ENCODE measurements at regions not wholly inside any gene's neighbourhood (a gene's known extent, or its start where the extent isn't known, plus 50 kb on each side); places are given as distances from the start of the nearest gene placed in this dataset.

- Histone ChIP-seq H3K4me1 (ENCODE audit: control insufficient read depth, extremely low read depth, insufficient read depth, low read length) (peaks cover 26% of the 10 kb centered on the region), H3K79me2 (ENCODE audit: control insufficient read depth, insufficient read depth, low read length) (no peaks in the 10 kb centered on the region), H3K9me3 (replicated peaks; ENCODE audit: control insufficient read depth, insufficient read depth, low read length) (no peaks in the 10 kb centered on the region), H3K4me3 (replicated peaks in 1 of 3; ENCODE audit: insufficient read depth in 1 of 3, low read depth in 1 of 3, low read length in 3 of 3) (no peak overlapping the region), H3K9me1 (replicated peaks; ENCODE audit: control insufficient read depth, extremely low read depth, insufficient read depth, low read length) (no peaks in the 10 kb centered on the region), H3K4me2 (ENCODE audit: insufficient read depth, low read length) (no peak overlapping the region), H4K20me1 (replicated peaks; ENCODE audit: control insufficient read depth, extremely low read depth, insufficient read depth, low read length) (no peaks in the 10 kb centered on the region), H2AFZ (ENCODE audit: low read depth, low read length) (no peak overlapping the region), H3K27me3 (ENCODE audit: control insufficient read depth in 2 of 2, insufficient read depth in 2 of 2, low read length in 2 of 2) (no peaks in the 10 kb centered on the region), H3K27ac (ENCODE audit: insufficient read depth, low read depth, low read length) (no peak overlapping the region), H3K36me3 (ENCODE audit: control insufficient read depth in 2 of 2, extremely low read depth in 1 of 2, insufficient read depth in 2 of 2, low read length in 2 of 2) (no peaks in the 10 kb centered on the region), H3K9ac (replicated peaks; ENCODE audit: extremely low read depth, insufficient read depth, low read length) (no peak overlapping the region)
- intact Hi-C loops (cut with micrococcal nuclease): no loop called here
- no TSS peak for BruUV-seq (replicated peaks)
- peak; percentile 21 for TF ChIP-seq FOS (IDR thresholded peaks at IDR 0.05; ENCODE audit: borderline replicate concordance, insufficient read depth, low read length)
- no peak for TF ChIP-seq EZH2 (IDR thresholded peaks at IDR 0.05; ENCODE audit: borderline replicate concordance, low read depth, low read length, severe bottlenecking)
- POLR2A ChIA-PET: no interaction called here
- DNase-seq (ENCODE audit: low read depth, low spot score) (peak; percentile 54), FAIRE-seq (peak; percentile 24)
- dilution Hi-C loops (cut with MboI; ENCODE audit: extremely low pct_ligation_motif_present, low sequenced_read_pairs): no loop called here
- CTCF ChIA-PET: no interaction called here
These were observed 2567.7 kb upstream of the PCDH20 start for GRCh38 chr13:63983366-63983765.

- FAIRE-seq: peak; percentile 76
- POLR2A ChIA-PET: interaction anchor here (0.6 kb wide), 1 partner anchor 1842 kb away, joined by 6 read pairs; no protein-coding TSS in a partner anchor
- CTCF ChIA-PET: interaction anchor here (0.6 kb wide), 1 partner anchor 11 kb away, joined by 3 read pairs; no protein-coding TSS in a partner anchor
These were observed 2564.3 kb upstream of the PCDH20 start for GRCh38 chr13:63979951-63980350.

More at GRCh38 chr13:63979951-63980350, 2564.3 kb upstream of the PCDH20 start:
- no peaks in the 10 kb centered on the region for H3K79me2 ChIP-seq (ENCODE audit: control insufficient read depth, insufficient read depth, low read length)
- DNase-seq (ENCODE audit: low read depth, low spot score): peak; percentile 56
- no peaks in the 10 kb centered on the region for H3K9me1 ChIP-seq (replicated peaks; ENCODE audit: control insufficient read depth, extremely low read depth, insufficient read depth, low read length)
- H2AFZ ChIP-seq (ENCODE audit: low read depth, low read length): no peak overlapping the region
- H3K4me2 ChIP-seq (ENCODE audit: insufficient read depth, low read length): peak overlapping the region; percentile 75
- no peak overlapping the region for H3K9ac ChIP-seq (replicated peaks; ENCODE audit: extremely low read depth, insufficient read depth, low read length)
- peak overlapping the region in 1 of 3 experiments; percentile 17 for H3K4me3 ChIP-seq (replicated peaks in 1 of 3; ENCODE audit: insufficient read depth in 1 of 3, low read depth in 1 of 3, low read length in 3 of 3)
- no peaks in the 10 kb centered on the region for H3K27me3 ChIP-seq (ENCODE audit: control insufficient read depth in 2 of 2, insufficient read depth in 2 of 2, low read length in 2 of 2)
- intact Hi-C loops (cut with micrococcal nuclease) (no loop called here), dilution Hi-C loops (cut with MboI; ENCODE audit: extremely low pct_ligation_motif_present, low sequenced_read_pairs) (no loop called here)
- peaks cover 26% of the 10 kb centered on the region for H3K4me1 ChIP-seq (ENCODE audit: control insufficient read depth, extremely low read depth, insufficient read depth, low read length)
- no peak overlapping the region for H3K27ac ChIP-seq (ENCODE audit: insufficient read depth, low read depth, low read length)
- no peaks in the 10 kb centered on the region for H3K36me3 ChIP-seq (ENCODE audit: control insufficient read depth in 2 of 2, extremely low read depth in 1 of 2, insufficient read depth in 2 of 2, low read length in 2 of 2)
- TF ChIP-seq FOS (IDR thresholded peaks at IDR 0.05; ENCODE audit: borderline replicate concordance, insufficient read depth, low read length): peak; percentile 55
- no peak for TF ChIP-seq EZH2 (IDR thresholded peaks at IDR 0.05; ENCODE audit: borderline replicate concordance, low read depth, low read length, severe bottlenecking)
- TF ChIP-seq GATA2 (IDR thresholded peaks at IDR 0.05; ENCODE audit: insufficient read depth, insufficient read length, low read depth, low read length): peak; percentile 86
- TF ChIP-seq CTCF (IDR thresholded peaks at IDR 0.05; ENCODE audit: extremely low read depth in 1 of 2, insufficient read depth in 1 of 2, low read depth in 1 of 2, low read length in 2 of 2): no peak
- TF ChIP-seq POLR2AphosphoS5 (IDR thresholded peaks at IDR 0.05; ENCODE audit: insufficient read depth, low read depth, low read length): no peak
- TF ChIP-seq MYC (IDR thresholded peaks at IDR 0.05; ENCODE audit: low read depth, low read length): no peak
- no peaks in the 10 kb centered on the region for H3K9me3 ChIP-seq (replicated peaks; ENCODE audit: control insufficient read depth, insufficient read depth, low read length)
- no TSS peak for BruUV-seq (replicated peaks)
- no peaks in the 10 kb centered on the region for H4K20me1 ChIP-seq (replicated peaks; ENCODE audit: control insufficient read depth, extremely low read depth, insufficient read depth, low read length)

All from endothelial cell of umbilical vein (primary cell).